ENCODE measurements at regions not wholly inside any gene's neighbourhood (a gene's known extent, or its start where the extent isn't known, plus 50 kb on each side); places are given as distances from the start of the nearest gene placed in this dataset.

- DNase-seq (ENCODE audit: low read depth): no peak
These were observed 61.6 kb upstream of the COL13A1 start for GRCh38 chr10:69740126-69740525.

- no peak for DNase-seq (ENCODE audit: low read depth)
These were observed 60.5 kb upstream of the COL13A1 start for GRCh38 chr10:69741252-69741651.

DNA sequence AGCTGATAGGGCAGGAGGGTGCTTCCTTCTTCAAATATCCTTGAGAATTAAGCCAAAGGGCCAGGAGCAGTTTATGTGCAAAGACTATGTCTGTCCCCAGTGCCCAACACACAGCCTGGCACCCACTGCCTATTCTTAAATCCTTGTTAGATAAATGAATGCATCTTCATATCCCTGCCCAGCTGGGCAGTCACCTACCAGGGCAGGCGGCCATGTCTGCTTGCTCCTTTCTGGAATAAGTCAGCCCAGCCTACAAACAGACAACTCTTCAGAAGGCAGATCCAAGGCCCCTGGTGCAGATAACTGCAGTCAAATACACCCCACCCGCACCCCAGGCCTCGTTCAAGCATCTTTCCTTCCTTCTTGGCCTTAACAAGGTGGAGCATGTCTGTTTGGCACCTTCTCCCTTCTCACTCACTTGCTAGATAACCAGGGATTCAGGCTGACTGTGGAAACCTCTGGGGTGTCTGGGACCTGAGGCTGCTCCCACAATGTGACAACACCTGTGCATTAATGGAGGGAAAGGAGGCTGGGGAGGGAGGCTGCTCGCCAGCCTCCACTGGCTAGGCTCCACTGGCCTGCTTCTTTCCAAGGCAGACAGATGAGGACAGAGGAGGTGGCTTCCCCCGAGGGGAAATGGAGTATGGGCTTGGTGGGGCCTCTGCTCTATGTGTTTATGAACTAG is 59.9 kb upstream of the COL13A1 start:
- no peak for DNase-seq (ENCODE audit: low read depth)

DNA sequence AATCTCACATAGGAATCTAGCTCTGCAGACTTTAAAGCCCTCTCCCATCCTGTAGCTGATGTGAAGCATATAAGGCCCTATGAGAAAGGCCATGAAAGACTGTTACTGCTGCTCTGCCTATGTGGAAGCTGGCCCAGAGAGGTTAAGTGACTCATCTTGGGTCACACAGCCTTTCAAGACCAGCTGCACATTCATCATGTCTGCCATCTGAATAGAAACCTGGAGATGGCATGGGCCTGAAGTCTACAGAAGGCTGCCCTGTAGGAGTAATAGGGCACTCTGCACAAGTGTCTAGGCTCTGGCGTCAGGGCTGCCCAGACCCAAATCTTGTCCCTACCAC is 59.4 kb upstream of the COL13A1 start:
- DNase-seq (ENCODE audit: low read depth): no peak

DNA sequence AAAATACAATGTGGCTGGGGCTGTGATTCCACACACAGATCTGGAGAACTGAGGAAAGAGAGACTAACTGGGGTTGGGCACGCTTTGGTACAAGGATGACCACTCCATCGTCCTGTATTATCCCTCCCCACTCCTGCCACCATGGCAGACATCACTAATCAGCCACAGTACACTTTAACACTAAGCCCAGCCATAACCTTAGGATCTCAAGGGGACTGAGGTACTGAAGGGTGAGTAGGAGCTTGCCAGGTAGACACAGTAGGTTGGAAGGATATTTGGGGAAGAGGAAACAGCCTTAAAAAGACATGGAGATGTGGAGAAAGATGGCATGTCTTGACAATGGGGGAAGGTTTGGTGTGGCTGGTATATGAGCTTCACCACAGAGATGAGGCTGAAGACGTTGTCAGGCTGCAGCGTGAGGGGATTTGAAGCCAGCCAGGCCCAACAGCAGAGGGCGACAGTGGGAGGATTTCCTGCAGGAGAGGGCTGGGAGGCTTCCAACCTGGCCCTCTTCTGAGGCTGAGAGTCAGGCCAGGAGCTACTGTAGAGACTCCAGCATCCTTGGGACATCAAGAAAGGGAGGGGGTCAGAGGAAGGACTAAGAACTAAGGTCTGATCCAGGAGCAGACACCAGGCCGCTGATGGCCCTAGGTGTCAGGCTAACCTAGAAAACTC is 58.6 kb upstream of the COL13A1 start:
- DNase-seq (ENCODE audit: low read depth): no peak

DNA sequence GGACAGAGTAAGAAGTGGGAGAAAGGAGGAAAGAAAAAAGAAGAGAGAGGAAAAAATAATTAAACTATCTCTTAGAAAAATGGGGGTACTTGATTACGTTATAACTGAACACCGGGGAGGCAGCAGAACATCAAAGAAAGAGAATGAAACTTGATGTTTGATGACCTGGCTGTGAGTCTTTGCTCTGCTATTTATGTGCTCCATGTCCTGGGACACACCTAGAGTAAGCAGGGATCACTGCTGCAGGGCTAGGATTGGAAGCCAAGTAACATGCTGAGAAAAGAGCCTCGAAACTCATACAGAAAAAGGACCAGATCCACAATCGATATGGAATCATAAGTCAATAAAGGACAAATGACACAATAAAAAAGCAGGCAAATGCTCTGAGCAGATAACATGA is 56.7 kb upstream of the COL13A1 start:
- DNase-seq (ENCODE audit: low read depth): no peak

GRCh38 chr10:69745698-69746097 is 56.0 kb upstream of the COL13A1 start:
- DNase-seq (ENCODE audit: low read depth): no peak

DNA sequence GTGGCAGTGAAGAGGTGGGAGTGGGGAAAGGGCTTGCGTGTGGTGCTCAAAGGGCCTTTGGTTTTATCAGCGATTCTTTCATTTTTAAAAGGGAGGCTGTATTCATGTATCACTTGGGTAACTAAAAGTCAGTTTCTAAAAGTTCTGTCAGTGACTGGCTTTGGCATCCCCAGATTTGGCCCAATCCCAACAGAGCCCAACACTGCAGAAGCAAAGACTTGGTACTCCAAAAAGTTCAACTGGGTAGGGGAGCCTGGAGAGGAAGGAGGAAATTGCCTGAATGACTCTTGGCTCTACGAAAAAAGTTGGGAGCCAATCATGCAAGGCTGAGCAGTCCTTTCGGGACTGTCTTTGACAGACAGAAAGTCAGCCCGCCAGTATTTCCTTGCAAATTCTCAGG is 54.5 kb upstream of the COL13A1 start:
- DNase-seq (ENCODE audit: low read depth): no peak

GRCh38 chr10:69748621-69749020 is 53.1 kb upstream of the COL13A1 start:
- DNase-seq (ENCODE audit: low read depth): no peak

DNA sequence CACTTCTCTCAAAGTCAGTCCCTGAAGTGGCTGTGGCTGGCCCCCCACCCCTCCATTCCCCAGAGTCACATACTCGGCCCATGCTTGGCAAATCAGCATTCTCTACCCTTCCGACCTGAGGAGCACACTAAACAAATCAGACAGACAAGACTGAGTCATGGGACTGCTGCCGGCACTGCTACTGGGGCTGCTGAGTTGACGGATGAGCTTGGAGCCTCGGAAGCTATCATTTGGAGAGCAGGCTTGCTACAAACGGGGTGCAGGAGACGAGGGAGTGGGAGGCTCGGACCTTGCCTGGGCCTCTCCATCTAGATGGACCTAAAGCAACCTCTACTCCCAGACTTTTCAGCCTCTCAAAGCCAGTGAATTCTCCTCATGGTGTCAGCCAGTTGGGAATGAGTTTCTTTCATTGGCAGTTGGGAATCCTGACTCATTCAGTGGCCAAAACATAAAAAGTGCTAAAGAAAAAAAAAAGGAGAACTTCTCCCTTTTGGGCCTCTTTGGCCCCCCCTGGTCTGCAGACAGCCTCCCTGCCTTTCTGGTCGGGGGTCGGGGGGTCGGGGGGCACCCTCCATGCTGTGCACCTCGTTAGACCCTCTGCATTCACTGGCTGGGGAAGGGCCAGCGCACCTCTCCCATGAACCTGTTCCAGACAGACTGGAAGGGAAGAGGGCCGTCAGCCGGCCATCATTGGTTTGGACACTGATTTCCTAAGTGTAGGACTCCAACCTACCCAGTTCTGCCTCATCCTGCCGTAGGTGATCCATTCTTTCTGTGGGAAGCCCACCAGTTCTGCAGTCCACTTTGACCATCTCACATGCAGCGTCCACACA is 52.3 kb upstream of the COL13A1 start:
- no peak for DNase-seq (ENCODE audit: low read depth)

- DNase-seq (ENCODE audit: low read depth): no peak
These were observed 51.7 kb upstream of the COL13A1 start for GRCh38 chr10:69750011-69750373.

GRCh38 chr10:69750725-69751124 is 51.0 kb upstream of the COL13A1 start:
- no peak for DNase-seq (ENCODE audit: low read depth)

GRCh38 chr10:69751214-69751613 is 50.5 kb upstream of the COL13A1 start:
- DNase-seq (ENCODE audit: low read depth): no peak
